Endothelial cell (in vitro differentiated cells): ENCODE measurements at regions not wholly inside any gene's neighbourhood (a gene's known extent, or its start where the extent isn't known, plus 50 kb on each side); places are given as distances from the start of the nearest gene placed in this dataset.

ENCODE experiments used
- DNase-seq: peaks from one replicate; pipeline ENCODE4 v3.0.0; 2021; ENCODE audit warnings: low spot score
- H3K27ac Mint-ChIP-seq: one replicate; pipeline ENCODE4 v1.8.0; 2021; ENCODE audit warnings: mixed read lengths, inconsistent platforms; ENCODE audit not compliant: unreplicated experiment
- H3K27me3 Mint-ChIP-seq: one replicate; pipeline ENCODE4 v1.8.0; 2021; ENCODE audit warnings: mild to moderate bottlenecking, moderate library complexity, mixed read lengths, inconsistent platforms; ENCODE audit not compliant: unreplicated experiment
- H3K36me3 Mint-ChIP-seq: one replicate; pipeline ENCODE4 v1.8.0; 2021; ENCODE audit warnings: mild to moderate bottlenecking, low read depth, mixed read lengths, inconsistent platforms; ENCODE audit not compliant: unreplicated experiment
- H3K4me1 Mint-ChIP-seq: one replicate; pipeline ENCODE4 v1.8.0; 2021; ENCODE audit warnings: mild to moderate bottlenecking, mixed read lengths, inconsistent platforms; ENCODE audit not compliant: unreplicated experiment
- H3K4me3 Mint-ChIP-seq: one replicate; pipeline ENCODE4 v1.8.0; 2021; ENCODE audit warnings: mild to moderate bottlenecking, mixed read lengths, inconsistent platforms; ENCODE audit not compliant: unreplicated experiment
- H3K9me3 Mint-ChIP-seq: one replicate; pipeline ENCODE4 v1.8.0; 2021; ENCODE audit warnings: mixed read lengths, inconsistent platforms; ENCODE audit not compliant: unreplicated experiment
- CTCF ChIP-seq: fragments of 200-600 bp; sonication (generic); IDR thresholded peaks from one replicate; pipeline ENCODE4 v1.5.0; 2021; ENCODE audit warnings: antibody characterized with exemption; ENCODE audit not compliant: unreplicated experiment

- Mint-ChIP-seq H3K27ac (no peak overlapping the region), H3K4me3 (no peak overlapping the region), H3K9me3 (no peaks in the 10 kb centered on the region), H3K36me3 (no peaks in the 10 kb centered on the region), H3K27me3 (peaks cover 4% of the 10 kb centered on the region), H3K4me1 (no peaks in the 10 kb centered on the region)
- no peak for DNase-seq
- TF ChIP-seq CTCF = no peak
Measured at GRCh38 chr13:34502011-34502410, 440.1 kb upstream of the NBEA start.

GRCh38 chr13:34502621-34503020 lies 439.4 kb upstream of the NBEA start:
- no peak for TF ChIP-seq CTCF
- Mint-ChIP-seq H3K27me3 (peaks cover 4% of the 10 kb centered on the region), H3K27ac (no peak overlapping the region), H3K4me1 (no peaks in the 10 kb centered on the region), H3K36me3 (no peaks in the 10 kb centered on the region), H3K4me3 (no peak overlapping the region), H3K9me3 (no peaks in the 10 kb centered on the region)
- DNase-seq = no peak

GRCh38 chr13:34506796-34507195 lies 435.3 kb upstream of the NBEA start:
- TF ChIP-seq CTCF = no peak
- H3K36me3 Mint-ChIP-seq = no peaks in the 10 kb centered on the region
- H3K4me1 Mint-ChIP-seq = no peaks in the 10 kb centered on the region
- DNase-seq = no peak
- no peak overlapping the region for H3K4me3 Mint-ChIP-seq
- peaks cover 2% of the 10 kb centered on the region for H3K27me3 Mint-ChIP-seq
- no peak overlapping the region for H3K27ac Mint-ChIP-seq
- H3K9me3 Mint-ChIP-seq = no peaks in the 10 kb centered on the region

- no peaks in the 10 kb centered on the region for H3K36me3 Mint-ChIP-seq
- peaks cover 2% of the 10 kb centered on the region for H3K27me3 Mint-ChIP-seq
- DNase-seq = no peak
- no peaks in the 10 kb centered on the region for H3K9me3 Mint-ChIP-seq
- no peak for TF ChIP-seq CTCF
- H3K27ac Mint-ChIP-seq = no peak overlapping the region
- H3K4me3 Mint-ChIP-seq = no peak overlapping the region
- H3K4me1 Mint-ChIP-seq = no peaks in the 10 kb centered on the region
Measured at GRCh38 chr13:34507630-34508029, 434.4 kb upstream of the NBEA start.

GRCh38 chr13:34512817-34513216 lies 429.3 kb upstream of the NBEA start:
- no peak for TF ChIP-seq CTCF
- H3K4me3 Mint-ChIP-seq = no peak overlapping the region
- no peak for DNase-seq
- no peaks in the 10 kb centered on the region for H3K36me3 Mint-ChIP-seq
- no peaks in the 10 kb centered on the region for H3K27me3 Mint-ChIP-seq
- no peak overlapping the region for H3K27ac Mint-ChIP-seq
- H3K9me3 Mint-ChIP-seq = no peaks in the 10 kb centered on the region
- no peaks in the 10 kb centered on the region for H3K4me1 Mint-ChIP-seq
